HepG2 (cell line): ENCODE measurements at regions not wholly inside any gene's neighbourhood (a gene's known extent, or its start where the extent isn't known, plus 50 kb on each side); places are given as distances from the start of the nearest gene placed in this dataset.

Source experiments
- CBX5 ChIP-seq: sonication (generic); formaldehyde crosslinking; IDR thresholded peaks from 2 replicates; pipeline ENCODE4 v1.4.0; 2020; ENCODE audit warnings: missing genetic modification reagents, borderline replicate concordance
- MTA1 ChIP-seq: sonication (generic); formaldehyde crosslinking; IDR thresholded peaks from 2 replicates; pipeline ENCODE4 v1.4.0; 2020; ENCODE audit warnings: missing genetic modification reagents, mild to moderate bottlenecking, borderline replicate concordance
- TARDBP ChIP-seq: sonication (generic); formaldehyde crosslinking; IDR thresholded peaks from 2 replicates; pipeline ENCODE4 v1.8.0; 2022; ENCODE audit warnings: mild to moderate bottlenecking, missing genetic modification reagents
- TBP ChIP-seq: sonication (generic); formaldehyde crosslinking; IDR thresholded peaks from 2 replicates; pipeline ENCODE4 v1.5.0; 2020; ENCODE audit warnings: missing genetic modification reagents
- ZC3H4 ChIP-seq: sonication (generic); formaldehyde crosslinking; IDR thresholded peaks from 2 replicates; pipeline ENCODE4 v1.4.0; 2020; ENCODE audit warnings: missing genetic modification reagents, borderline replicate concordance
- ZNF75D ChIP-seq: sonication (generic); formaldehyde crosslinking; IDR thresholded peaks from 2 replicates; pipeline ENCODE4 v1.8.1; 2023; ENCODE audit warnings: missing genetic modification reagents, mild to moderate bottlenecking, borderline replicate concordance
- ZSCAN30 ChIP-seq: sonication (generic); formaldehyde crosslinking; IDR thresholded peaks from 2 replicates; pipeline ENCODE4 v1.5.0; 2020; ENCODE audit warnings: mild to moderate bottlenecking, missing genetic modification reagents
- TF ChIP-seq, protein P1 (sequence below): conservative IDR thresholded peaks from 2 replicates; pipeline ENCODE4 v1.6.1; 2018; ENCODE audit warnings: missing genetic modification reagents

- no peak for TF ChIP-seq ZNF75D (CRISPR knock-in tag)
- no peak for TF ChIP-seq MTA1 (CRISPR knock-in tag)
- no peak for TF ChIP-seq TBP (CRISPR knock-in tag)
- TF ChIP-seq TARDBP = no peak
- no peak for TF ChIP-seq CBX5 (CRISPR knock-in tag)
- TF ChIP-seq ZSCAN30 (CRISPR knock-in tag) = no peak
- TF ChIP-seq, protein P1, sequence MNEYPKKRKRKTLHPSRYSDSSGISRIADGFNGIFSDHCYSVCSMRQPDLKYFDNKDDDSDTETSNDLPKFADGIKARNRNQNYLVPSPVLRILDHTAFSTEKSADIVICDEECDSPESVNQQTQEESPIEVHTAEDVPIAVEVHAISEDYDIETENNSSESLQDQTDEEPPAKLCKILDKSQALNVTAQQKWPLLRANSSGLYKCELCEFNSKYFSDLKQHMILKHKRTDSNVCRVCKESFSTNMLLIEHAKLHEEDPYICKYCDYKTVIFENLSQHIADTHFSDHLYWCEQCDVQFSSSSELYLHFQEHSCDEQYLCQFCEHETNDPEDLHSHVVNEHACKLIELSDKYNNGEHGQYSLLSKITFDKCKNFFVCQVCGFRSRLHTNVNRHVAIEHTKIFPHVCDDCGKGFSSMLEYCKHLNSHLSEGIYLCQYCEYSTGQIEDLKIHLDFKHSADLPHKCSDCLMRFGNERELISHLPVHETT (CRISPR knock-in tag) = no peak
- no peak for TF ChIP-seq ZC3H4 (CRISPR knock-in tag)
Measured at GRCh38 chr14:56514663-56515371, 64.8 kb upstream of the TMEM260 start.
